CMK (cell line): ENCODE measurements at regions not wholly inside any gene's neighbourhood (a gene's known extent, or its start where the extent isn't known, plus 50 kb on each side); places are given as distances from the start of the nearest gene placed in this dataset.
"Not testable (repeated sequence)": the region's sequence is repeated elsewhere in the genome, so short reads cannot be mapped to it uniquely, and the experiment has no call there.

Experiments
- DNase-seq: peaks from one replicate; pipeline ENCODE4 v3.0.0-alpha.2; 2010; ENCODE audit warnings: low read depth

- DNase-seq = no peak
Measured at GRCh38 chr2:166831930-166832329, 56.4 kb upstream of the XIRP2 start.

GRCh38 chr2:166825914-166826313 is 62.4 kb upstream of the XIRP2 start:
- no peak for DNase-seq

GRCh38 chr2:166814335-166814734 is 73.9 kb upstream of the XIRP2 start:
- DNase-seq = no peak

- DNase-seq = no peak
Measured at GRCh38 chr2:166812166-166812891, 76.0 kb upstream of the XIRP2 start.

GRCh38 chr2:166805753-166806152 is 82.5 kb upstream of the XIRP2 start:
- no peak for DNase-seq

- no peak for DNase-seq
Measured at GRCh38 chr2:166803373-166804000, 84.8 kb upstream of the XIRP2 start.

- no peak for DNase-seq
Measured at GRCh38 chr2:166802475-166802874, 85.8 kb upstream of the XIRP2 start.

GRCh38 chr2:166792808-166793207 is 95.5 kb upstream of the XIRP2 start:
- no peak for DNase-seq

GRCh38 chr2:166786707-166787106 is 101.6 kb upstream of the XIRP2 start:
- DNase-seq = no peak

GRCh38 chr2:166784296-166784946 is 103.9 kb upstream of the XIRP2 start:
- DNase-seq = no peak

- DNase-seq = no peak
Measured at GRCh38 chr2:166775176-166775575, 113.1 kb upstream of the XIRP2 start.

GRCh38 chr2:166773308-166773949 is 114.9 kb upstream of the XIRP2 start:
- DNase-seq = no peak

- DNase-seq = no peak
Measured at GRCh38 chr2:166768393-166769123, 119.7 kb upstream of the XIRP2 start.

GRCh38 chr2:166766769-166767322 is 121.4 kb upstream of the XIRP2 start:
- DNase-seq = not testable (repeated sequence)

GRCh38 chr2:166766220-166766619 is 122.1 kb upstream of the XIRP2 start:
- DNase-seq = no peak

- DNase-seq = no peak
Measured at GRCh38 chr2:166765141-166765540, 123.1 kb upstream of the XIRP2 start.

GRCh38 chr2:166764702-166765101 is 123.6 kb upstream of the XIRP2 start:
- DNase-seq = no peak

GRCh38 chr2:166764216-166764615 is 124.1 kb upstream of the XIRP2 start:
- DNase-seq = no peak

- no peak for DNase-seq
Measured at GRCh38 chr2:166762746-166763145, 125.5 kb upstream of the XIRP2 start.

- no peak for DNase-seq
Measured at GRCh38 chr2:166758956-166759355, 129.3 kb upstream of the XIRP2 start.

- no peak for DNase-seq
Measured at GRCh38 chr2:166750624-166751023, 137.7 kb upstream of the XIRP2 start.

- not testable (repeated sequence) for DNase-seq
Measured at GRCh38 chr2:166744117-166744516, 144.2 kb upstream of the XIRP2 start.
